Right atrium auricular region (tissue), 2 donors: ENCODE measurements at regions not wholly inside any gene's neighbourhood (a gene's known extent, or its start where the extent isn't known, plus 50 kb on each side); places are given as distances from the start of the nearest gene placed in this dataset.

ENCODE experiments used
- DNase-seq: peaks from one replicate; pipeline ENCODE4 v3.0.0-alpha.2; 2019; ENCODE audit warnings: low spot score
- H3K27ac ChIP-seq, 2 donors: fragments of 200-600 bp; sonication (generic); 1 replicate in 1 of 2; 2 replicates in 1 of 2; pipeline ENCODE4 v1.5.1; 2016 to 2019
- H3K27me3 ChIP-seq, 2 donors: fragments of 200-600 bp; sonication (generic); one replicate each; pipeline versions ENCODE4 v1.5.1 to v1.6.0; 2017 to 2019
- H3K36me3 ChIP-seq: fragments of 200-600 bp; sonication (generic); one replicate; pipeline ENCODE4 v1.5.1; 2016
- H3K4me1 ChIP-seq, 2 donors: fragments of 200-600 bp; sonication (generic); one replicate each; pipeline versions ENCODE4 v1.5.1 to v1.6.0; 2017 to 2019
- H3K4me3 ChIP-seq, 2 donors: fragments of 200-600 bp; sonication (generic); 1 replicate in 1 of 2; 2 replicates in 1 of 2; pipeline ENCODE4 v1.5.1; 2017 to 2019; ENCODE audit warnings: mild to moderate bottlenecking in 1 of 2, moderate library complexity in 1 of 2
- H3K9me3 ChIP-seq, 2 donors: fragments of 200-600 bp; sonication (generic); one replicate each; pipeline ENCODE4 v1.5.1; 2019
- TF ChIP-seq, protein P1 (sequence below), 2 donors: fragments of 200-600 bp; sonication (generic); IDR thresholded peaks; one replicate each; pipeline ENCODE4 v1.5.1; 2019; ENCODE audit warnings: antibody characterized with exemption in 2 of 2

DNA sequence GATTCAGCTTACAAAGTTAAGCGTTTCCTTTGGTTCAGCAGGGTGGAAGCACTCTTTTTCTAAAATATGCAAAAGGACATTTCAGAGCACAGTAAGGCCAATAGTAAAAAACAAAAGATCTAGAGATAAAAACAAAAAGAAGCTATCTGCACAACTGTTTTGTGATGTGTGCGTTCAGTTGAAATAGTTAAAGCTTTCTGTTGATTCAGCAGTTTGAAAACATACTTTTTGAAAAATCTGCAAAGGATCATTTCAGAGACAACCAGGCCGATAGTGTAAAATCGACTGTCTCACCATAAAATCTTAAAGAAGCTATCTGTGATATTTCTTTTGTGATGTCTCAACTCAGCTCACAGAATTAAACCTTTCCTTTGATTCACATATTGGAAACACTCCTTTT is 300.0 kb upstream of the ALG10B start:
- no peak overlapping the region for H3K4me3 ChIP-seq
- H3K9me3 ChIP-seq = peaks cover 0 to 56% of the 10 kb centered on the region in 2 donors
- H3K27ac ChIP-seq = no peak overlapping the region
- no peak for DNase-seq
- H3K4me1 ChIP-seq = no peaks in the 10 kb centered on the region
- TF ChIP-seq, protein P1, sequence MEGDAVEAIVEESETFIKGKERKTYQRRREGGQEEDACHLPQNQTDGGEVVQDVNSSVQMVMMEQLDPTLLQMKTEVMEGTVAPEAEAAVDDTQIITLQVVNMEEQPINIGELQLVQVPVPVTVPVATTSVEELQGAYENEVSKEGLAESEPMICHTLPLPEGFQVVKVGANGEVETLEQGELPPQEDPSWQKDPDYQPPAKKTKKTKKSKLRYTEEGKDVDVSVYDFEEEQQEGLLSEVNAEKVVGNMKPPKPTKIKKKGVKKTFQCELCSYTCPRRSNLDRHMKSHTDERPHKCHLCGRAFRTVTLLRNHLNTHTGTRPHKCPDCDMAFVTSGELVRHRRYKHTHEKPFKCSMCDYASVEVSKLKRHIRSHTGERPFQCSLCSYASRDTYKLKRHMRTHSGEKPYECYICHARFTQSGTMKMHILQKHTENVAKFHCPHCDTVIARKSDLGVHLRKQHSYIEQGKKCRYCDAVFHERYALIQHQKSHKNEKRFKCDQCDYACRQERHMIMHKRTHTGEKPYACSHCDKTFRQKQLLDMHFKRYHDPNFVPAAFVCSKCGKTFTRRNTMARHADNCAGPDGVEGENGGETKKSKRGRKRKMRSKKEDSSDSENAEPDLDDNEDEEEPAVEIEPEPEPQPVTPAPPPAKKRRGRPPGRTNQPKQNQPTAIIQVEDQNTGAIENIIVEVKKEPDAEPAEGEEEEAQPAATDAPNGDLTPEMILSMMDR (IDR thresholded peaks at IDR 0.05) = no peak
- H3K27me3 ChIP-seq = no peaks in the 10 kb centered on the region
- H3K36me3 ChIP-seq = no peaks in the 10 kb centered on the region

DNA sequence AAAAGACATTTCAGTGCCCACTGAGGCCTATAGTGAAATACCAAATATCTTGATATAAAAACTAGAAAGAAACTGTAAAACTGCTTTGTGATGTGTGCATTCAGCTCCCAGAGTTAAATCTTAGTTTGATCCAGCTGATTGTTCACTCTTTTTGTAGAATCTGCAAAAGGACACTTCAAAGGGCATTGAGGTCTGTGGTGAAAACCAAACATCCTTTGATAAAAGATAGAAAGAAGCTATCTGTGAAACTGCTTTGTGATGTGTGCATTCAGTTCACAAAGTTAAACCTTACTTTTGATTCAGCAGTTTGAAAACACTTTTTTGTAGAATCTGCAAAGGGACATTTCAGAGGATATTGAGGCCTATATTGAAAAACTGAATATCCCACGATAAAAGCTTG is 290.7 kb upstream of the ALG10B start:
- H3K9me3 ChIP-seq = peaks cover 0 to 63% of the 10 kb centered on the region in 2 donors
- no peak overlapping the region for H3K27ac ChIP-seq

DNA sequence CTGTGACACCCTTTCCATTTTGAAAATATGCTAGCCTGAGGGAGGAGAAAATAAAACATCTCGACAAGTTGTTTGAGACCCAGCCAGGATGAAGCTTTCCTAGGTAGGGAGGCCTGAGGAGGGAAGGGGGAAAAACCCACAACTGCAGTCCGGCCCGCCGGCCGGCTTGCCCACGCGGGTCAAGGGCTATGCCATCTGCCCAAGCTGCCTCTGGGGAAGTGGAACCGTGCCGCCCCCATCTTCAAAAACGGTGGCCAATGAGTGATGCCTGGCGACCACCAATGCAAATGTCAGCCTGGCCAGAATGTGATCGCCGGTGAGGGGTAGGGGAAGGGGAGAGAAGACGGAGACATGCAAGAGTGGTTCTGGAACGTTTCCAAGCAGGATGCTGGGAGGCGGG is 263.5 kb upstream of the ALG10B start:
- TF ChIP-seq, protein P1 (IDR thresholded peaks at IDR 0.05) = no peak
- DNase-seq = no peak
- no peak overlapping the region for H3K27ac ChIP-seq
- H3K27me3 ChIP-seq = no peaks in the 10 kb centered on the region
- no peak overlapping the region for H3K4me3 ChIP-seq
- no peaks in the 10 kb centered on the region for H3K4me1 ChIP-seq
- H3K9me3 ChIP-seq = peaks cover 0 to 12% of the 10 kb centered on the region in 2 donors
- H3K36me3 ChIP-seq = no peaks in the 10 kb centered on the region

More for the DNA sequence above, 290.7 kb upstream of the ALG10B start:
- H3K4me1 ChIP-seq = no peaks in the 10 kb centered on the region
- H3K36me3 ChIP-seq = no peaks in the 10 kb centered on the region
- TF ChIP-seq, protein P1 (IDR thresholded peaks at IDR 0.05) = no peak
- no peak for DNase-seq
- no peak overlapping the region for H3K4me3 ChIP-seq
- H3K27me3 ChIP-seq = no peaks in the 10 kb centered on the region

DNA sequence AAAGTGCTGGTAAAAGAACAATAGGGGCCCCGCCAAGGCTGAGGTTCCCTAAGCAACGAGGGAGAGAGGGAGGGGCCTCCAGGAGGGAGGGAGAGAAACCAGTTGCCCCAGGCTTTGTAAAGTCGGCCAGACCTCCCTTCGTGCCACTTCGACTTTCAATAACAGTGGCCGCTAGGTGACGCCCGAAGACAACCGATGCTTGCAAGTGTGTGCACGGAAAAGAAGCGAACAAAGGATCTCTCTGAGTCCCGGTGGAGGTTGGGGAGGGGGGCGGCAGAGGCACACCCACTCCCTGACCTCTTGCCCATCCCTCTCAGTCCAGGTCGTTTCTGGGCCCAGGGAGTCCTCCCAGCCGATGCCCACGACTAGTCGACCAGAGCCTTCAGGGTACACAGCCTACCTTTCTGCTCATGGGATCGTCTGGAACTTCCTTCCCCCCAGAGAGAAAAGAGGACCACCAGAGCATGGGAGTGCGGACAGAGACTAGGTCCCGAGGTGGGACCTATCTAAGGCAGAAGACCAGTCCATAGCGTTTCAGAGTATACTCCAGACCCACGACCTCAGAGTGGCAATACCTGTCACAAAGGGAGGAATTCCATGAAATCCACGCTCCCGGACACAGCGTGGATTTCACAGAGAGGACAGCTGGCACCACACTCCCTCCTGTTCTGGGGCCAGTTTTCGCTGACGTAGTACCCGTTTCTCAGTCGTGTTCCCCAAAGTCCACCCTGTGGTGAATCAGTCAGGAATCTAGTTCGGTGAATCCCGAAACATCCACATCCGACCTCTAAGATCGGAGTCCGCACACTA is 262.7 kb upstream of the ALG10B start:
- Histone ChIP-seq H3K4me3 (no peak overlapping the region), H3K36me3 (no peaks in the 10 kb centered on the region), H3K9me3 (peaks cover 0 to 12% of the 10 kb centered on the region in 2 donors), H3K4me1 (no peaks in the 10 kb centered on the region), H3K27ac (no peak overlapping the region), H3K27me3 (no peaks in the 10 kb centered on the region)
- no peak for DNase-seq
- TF ChIP-seq, protein P1 (IDR thresholded peaks at IDR 0.05) = no peak

DNA sequence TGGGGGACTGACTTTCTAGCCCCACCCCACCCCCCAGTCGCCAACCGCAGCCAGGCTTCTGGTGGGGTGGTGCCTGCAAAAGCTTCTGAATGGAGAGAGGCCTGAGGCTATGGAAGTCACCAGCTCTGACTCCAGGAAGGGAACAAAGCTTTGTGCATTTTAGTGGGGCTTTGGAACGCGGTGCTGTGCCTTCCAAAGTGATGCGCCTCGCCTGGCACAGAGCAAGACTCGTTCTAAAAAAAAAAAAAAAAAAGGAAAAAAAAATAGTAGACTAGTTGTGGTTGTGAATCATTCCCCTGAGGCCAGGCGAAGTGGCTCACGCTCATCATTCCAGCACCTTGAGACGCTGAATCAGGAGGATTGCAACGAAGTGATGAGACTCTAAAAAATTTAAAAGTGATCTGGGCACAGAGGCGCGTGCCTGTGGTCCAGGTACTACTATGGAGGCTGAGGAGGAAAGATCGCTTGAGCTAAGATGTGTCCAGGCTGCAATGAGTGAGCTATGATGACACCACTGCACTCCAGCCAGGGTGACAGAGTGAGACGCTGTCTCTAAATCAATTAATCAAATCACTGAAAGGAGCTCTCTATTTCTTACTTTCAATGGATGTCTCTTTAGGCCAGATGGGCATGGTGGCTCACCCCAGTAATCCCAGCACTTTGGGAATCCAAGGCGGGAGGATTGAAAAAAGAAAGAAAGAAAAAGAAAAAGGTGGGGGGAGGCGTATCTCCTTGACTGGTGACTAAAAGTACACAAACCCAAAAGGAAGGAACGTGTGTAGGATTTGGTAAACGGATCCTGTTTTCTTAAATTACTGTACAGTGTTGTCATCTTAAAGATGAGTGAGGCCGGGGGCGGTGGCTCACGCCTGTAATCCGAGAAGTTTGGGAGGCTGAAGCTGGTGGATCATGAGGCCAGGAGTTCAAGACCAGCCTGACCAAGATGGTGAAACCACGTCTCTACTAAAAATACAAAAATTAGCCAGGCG is 259.6 kb upstream of the ALG10B start:
- TF ChIP-seq, protein P1 (IDR thresholded peaks at IDR 0.05) = no peak
- no peak for DNase-seq
- H3K9me3 ChIP-seq = peaks cover 0 to 12% of the 10 kb centered on the region in 2 donors
- no peaks in the 10 kb centered on the region for H3K27me3 ChIP-seq
- H3K4me3 ChIP-seq = no peak overlapping the region
- H3K4me1 ChIP-seq = no peaks in the 10 kb centered on the region
- no peak overlapping the region for H3K27ac ChIP-seq
- H3K36me3 ChIP-seq = no peaks in the 10 kb centered on the region
